Renal pelvis (tissue), 1 donor: ENCODE measurements at regions not wholly inside any gene's neighbourhood (a gene's known extent, or its start where the extent isn't known, plus 50 kb on each side); places are given as distances from the start of the nearest gene placed in this dataset.

Experiments
- DNase-seq: peaks from one replicate; pipeline ENCODE4 v3.0.0-alpha.2; 2013

- DNase-seq: no peak
Measured at GRCh38 chr12:127728285-127728684, 538.7 kb upstream of the TMEM132C start.

GRCh38 chr12:127728729-127729128 is 538.2 kb upstream of the TMEM132C start:
- DNase-seq: no peak

- DNase-seq: no peak
Measured at GRCh38 chr12:127729381-127729780, 537.6 kb upstream of the TMEM132C start.

- DNase-seq: no peak
Measured at GRCh38 chr12:127731657-127732056, 535.3 kb upstream of the TMEM132C start.

- DNase-seq: no peak
Measured at GRCh38 chr12:127742231-127742630, 524.7 kb upstream of the TMEM132C start.

- no peak for DNase-seq
Measured at GRCh38 chr12:127745469-127746212, 521.3 kb upstream of the TMEM132C start.

GRCh38 chr12:127749416-127749815 is 517.6 kb upstream of the TMEM132C start:
- no peak for DNase-seq

- no peak for DNase-seq
Measured at GRCh38 chr12:127750076-127750840, 516.7 kb upstream of the TMEM132C start.

- DNase-seq: no peak
Measured at GRCh38 chr12:127752802-127753201, 514.2 kb upstream of the TMEM132C start.

- no peak for DNase-seq
Measured at GRCh38 chr12:127760357-127760756, 506.6 kb upstream of the TMEM132C start.

GRCh38 chr12:127760996-127761395 is 506.0 kb upstream of the TMEM132C start:
- DNase-seq: no peak

GRCh38 chr12:127761880-127762279 is 505.1 kb upstream of the TMEM132C start:
- no peak for DNase-seq

GRCh38 chr12:127767656-127768055 is 499.3 kb upstream of the TMEM132C start:
- DNase-seq: no peak

- DNase-seq: no peak
Measured at GRCh38 chr12:127770118-127770517, 496.9 kb upstream of the TMEM132C start.

- DNase-seq: no peak
Measured at GRCh38 chr12:127771546-127771945, 495.4 kb upstream of the TMEM132C start.

GRCh38 chr12:127773520-127773919 is 493.4 kb upstream of the TMEM132C start:
- no peak for DNase-seq

GRCh38 chr12:127774828-127775227 is 492.1 kb upstream of the TMEM132C start:
- DNase-seq: no peak

- DNase-seq: no peak
Measured at GRCh38 chr12:127779301-127780045, 487.5 kb upstream of the TMEM132C start.

GRCh38 chr12:127780881-127781280 is 486.1 kb upstream of the TMEM132C start:
- DNase-seq: no peak

GRCh38 chr12:127781336-127781735 is 485.6 kb upstream of the TMEM132C start:
- DNase-seq: no peak

GRCh38 chr12:127785540-127785939 is 481.4 kb upstream of the TMEM132C start:
- no peak for DNase-seq

GRCh38 chr12:127785986-127786590 is 480.9 kb upstream of the TMEM132C start:
- DNase-seq: no peak
